Thoracic aorta (tissue), 2 donors: ENCODE measurements at regions not wholly inside any gene's neighbourhood (a gene's known extent, or its start where the extent isn't known, plus 50 kb on each side); places are given as distances from the start of the nearest gene placed in this dataset.
"Not testable (repeated sequence)": the region's sequence is repeated elsewhere in the genome, so short reads cannot be mapped to it uniquely, and the experiment has no call there.

Experiments used
- ATAC-seq: fragments of 150-250 bp; one replicate; pipeline ENCODE4 v1.8.0; 2017; ENCODE audit warnings: low read depth; ENCODE audit not compliant: insufficient number of reproducible peaks, low FRiP score
- DNase-seq: peaks from one replicate; pipeline ENCODE4 v3.0.0-alpha.2; 2020; ENCODE audit warnings: low spot score
- H3K27ac ChIP-seq, 2 donors: fragments of 200-600 bp; sonication (generic); 1 replicate in 1 of 2; 2 replicates in 1 of 2; pipeline ENCODE4 v1.5.1; 2016; ENCODE audit warnings: mild to moderate bottlenecking in 2 of 2, moderate library complexity in 2 of 2
- H3K27me3 ChIP-seq: fragments of 200-600 bp; sonication (generic); replicated peaks from 2 replicates; pipeline ENCODE4 v1.6.0; 2016; ENCODE audit warnings: mild to moderate bottlenecking; ENCODE audit not compliant: insufficient read depth
- H3K36me3 ChIP-seq: fragments of 200-600 bp; sonication (generic); one replicate; pipeline ENCODE4 v1.5.1; 2016
- H3K4me1 ChIP-seq, 2 donors: fragments of 200-600 bp; sonication (generic); 1 replicate in 1 of 2; 2 replicates in 1 of 2; pipeline versions ENCODE4 v1.5.1 to v1.6.0; 2016; ENCODE audit warnings: low read depth in 2 of 2, mild to moderate bottlenecking in 1 of 2; ENCODE audit not compliant: control insufficient read depth in 1 of 2
- H3K4me3 ChIP-seq: fragments of 200-600 bp; sonication (generic); 2 replicates; pipeline ENCODE4 v1.5.1; 2016; ENCODE audit warnings: mild to moderate bottlenecking
- H3K9me3 ChIP-seq: fragments of 200-600 bp; sonication (generic); 2 replicates; pipeline ENCODE4 v1.5.1; 2016
- CTCF ChIP-seq: fragments of 200-600 bp; sonication (generic); IDR thresholded peaks from one replicate; pipeline ENCODE4 v1.5.1; 2019; ENCODE audit warnings: antibody characterized with exemption

- Histone ChIP-seq H3K9me3 (no peaks in the 10 kb centered on the region), H3K4me3 (no peak overlapping the region), H3K36me3 (no peaks in the 10 kb centered on the region), H3K27ac (no peak overlapping the region), H3K4me1 (peaks cover 8 to 9% of the 10 kb centered on the region in 2 donors), H3K27me3 (no peaks in the 10 kb centered on the region)
- no peak for TF ChIP-seq CTCF
- DNase-seq (no peak), ATAC-seq (no peak)
These were observed 144.5 kb downstream of the SMIM20 start for GRCh38 chr4:26058537-26058936.

GRCh38 chr4:26059391-26060154 is 145.6 kb downstream of the SMIM20 start:
- Histone ChIP-seq H3K4me1 (peaks cover 8 to 9% of the 10 kb centered on the region in 2 donors), H3K27me3 (no peaks in the 10 kb centered on the region), H3K36me3 (no peaks in the 10 kb centered on the region), H3K4me3 (no peak overlapping the region), H3K27ac (no peak overlapping the region), H3K9me3 (no peaks in the 10 kb centered on the region)
- TF ChIP-seq CTCF = no peak
- no peak for DNase-seq
- ATAC-seq = no peak

- Histone ChIP-seq H3K4me1 (peaks cover 8 to 9% of the 10 kb centered on the region in 2 donors), H3K4me3 (no peak overlapping the region), H3K36me3 (no peaks in the 10 kb centered on the region), H3K27ac (no peak overlapping the region), H3K9me3 (no peaks in the 10 kb centered on the region), H3K27me3 (no peaks in the 10 kb centered on the region)
- ATAC-seq = no peak
- DNase-seq = no peak
- no peak for TF ChIP-seq CTCF
These were observed 146.3 kb downstream of the SMIM20 start for GRCh38 chr4:26060286-26060685.

- DNase-seq = no peak
- no peaks in the 10 kb centered on the region for H3K9me3 ChIP-seq
- no peaks in the 10 kb centered on the region for H3K36me3 ChIP-seq
- peaks cover 8 to 9% of the 10 kb centered on the region in 2 donors for H3K4me1 ChIP-seq
- no peak for ATAC-seq
- no peak overlapping the region for H3K4me3 ChIP-seq
- TF ChIP-seq CTCF = peak; percentile 23
- no peak overlapping the region for H3K27ac ChIP-seq
- no peaks in the 10 kb centered on the region for H3K27me3 ChIP-seq
These were observed 147.4 kb downstream of the SMIM20 start for GRCh38 chr4:26061248-26061986.

GRCh38 chr4:26062215-26062614 is 148.2 kb downstream of the SMIM20 start:
- Histone ChIP-seq H3K4me3 (no peak overlapping the region), H3K9me3 (no peaks in the 10 kb centered on the region), H3K4me1 (peaks cover 8 to 9% of the 10 kb centered on the region in 2 donors), H3K36me3 (no peaks in the 10 kb centered on the region), H3K27ac (no peak overlapping the region), H3K27me3 (no peaks in the 10 kb centered on the region)
- TF ChIP-seq CTCF = no peak
- DNase-seq (no peak), ATAC-seq (no peak)

GRCh38 chr4:26064009-26064408 is 150.0 kb downstream of the SMIM20 start:
- H3K27me3 ChIP-seq, ATAC-seq, H3K36me3 ChIP-seq, DNase-seq, H3K4me1 ChIP-seq, H3K9me3 ChIP-seq, H3K27ac ChIP-seq, H3K4me3 ChIP-seq: not testable (repeated sequence)
